T1000 (cell line): ENCODE measurements at regions not wholly inside any gene's neighbourhood (a gene's known extent, or its start where the extent isn't known, plus 50 kb on each side); places are given as distances from the start of the nearest gene placed in this dataset.
"Not testable (repeated sequence)": the region's sequence is repeated elsewhere in the genome, so short reads cannot be mapped to it uniquely, and the experiment has no call there.

ENCODE experiments used
- DNase-seq: peaks from one replicate; lab custom pipeline; 2025; ENCODE audit warnings: mixed read lengths; lab: John Stamatoyannopoulos, UW

- not testable (repeated sequence) for DNase-seq
Observed at GRCh38 chr7:101679653-101680173, 50.6 kb upstream of the MYL10 start.

GRCh38 chr7:101680406-101681145, 51.5 kb upstream of the MYL10 start:
- no peak for DNase-seq

GRCh38 chr7:101681170-101682007, 52.3 kb upstream of the MYL10 start:
- DNase-seq: peak; percentile 78

- no peak for DNase-seq
Observed at GRCh38 chr7:101684983-101685330, 55.9 kb upstream of the MYL10 start.

GRCh38 chr7:101686030-101686429, 56.9 kb upstream of the MYL10 start:
- DNase-seq: no peak

GRCh38 chr7:101687081-101687480, 58.0 kb upstream of the MYL10 start:
- DNase-seq: no peak

GRCh38 chr7:101687791-101688182, 58.7 kb upstream of the MYL10 start:
- no peak for DNase-seq

- peak; percentile 27 for DNase-seq
Observed at GRCh38 chr7:101688183-101688831, 59.2 kb upstream of the MYL10 start.

- no peak for DNase-seq
Observed at GRCh38 chr7:101688995-101689907, 60.2 kb upstream of the MYL10 start.

GRCh38 chr7:101690061-101690460, 61.0 kb upstream of the MYL10 start:
- no peak for DNase-seq

GRCh38 chr7:101691822-101692384, 62.8 kb upstream of the MYL10 start:
- no peak for DNase-seq

- no peak for DNase-seq
Observed at GRCh38 chr7:101693498-101694091, 64.5 kb upstream of the MYL10 start.

- DNase-seq: no peak
Observed at GRCh38 chr7:101698964-101699363, 69.9 kb upstream of the MYL10 start.

GRCh38 chr7:101699399-101699798, 70.3 kb upstream of the MYL10 start:
- DNase-seq: no peak

- no peak for DNase-seq
Observed at GRCh38 chr7:101699881-101700823, 71.1 kb upstream of the MYL10 start.

- no peak for DNase-seq
Observed at GRCh38 chr7:101701153-101701794, 72.2 kb upstream of the MYL10 start.

GRCh38 chr7:101702362-101702850, 73.3 kb upstream of the MYL10 start:
- no peak for DNase-seq

GRCh38 chr7:101705331-101705730, 76.2 kb upstream of the MYL10 start:
- DNase-seq: no peak

- DNase-seq: no peak
Observed at GRCh38 chr7:101707587-101707986, 78.5 kb upstream of the MYL10 start.
